HEK293 (cell line): ENCODE measurements at regions not wholly inside any gene's neighbourhood (a gene's known extent, or its start where the extent isn't known, plus 50 kb on each side); places are given as distances from the start of the nearest gene placed in this dataset.

Experiments used
- CTCF ChIP-seq: fragments of 450-650 bp; formaldehyde crosslinking; IDR thresholded peaks from 2 replicates; pipeline ENCODE4 v1.5.1; 2016; ENCODE audit warnings: missing biosample characterization, missing genetic modification characterization
- REST ChIP-seq: fragments of 450-650 bp; formaldehyde crosslinking; IDR thresholded peaks from 2 replicates; pipeline ENCODE4 v1.5.1; 2016; ENCODE audit warnings: missing biosample characterization, missing genetic modification characterization
- ZBTB20 ChIP-seq: fragments of 450-650 bp; formaldehyde crosslinking; IDR thresholded peaks from 2 replicates; pipeline ENCODE4 v1.5.1; 2016; ENCODE audit warnings: missing biosample characterization, missing genetic modification characterization
- ZNF140 ChIP-seq: fragments of 450-650 bp; formaldehyde crosslinking; IDR thresholded peaks from 2 replicates; pipeline ENCODE4 v1.5.1; 2016; ENCODE audit warnings: missing biosample characterization, missing genetic modification characterization
- ZNF155 ChIP-seq: fragments of 450-650 bp; formaldehyde crosslinking; IDR thresholded peaks from 2 replicates; pipeline ENCODE4 v1.5.1; 2016; ENCODE audit warnings: missing biosample characterization, missing genetic modification characterization
- ZNF184 ChIP-seq: fragments of 450-650 bp; IDR thresholded peaks from 2 replicates; pipeline ENCODE4 v1.5.1; 2018; ENCODE audit warnings: missing biosample characterization, mild to moderate bottlenecking, missing genetic modification characterization
- ZNF335 ChIP-seq: fragments of 450-650 bp; formaldehyde crosslinking; conservative IDR thresholded peaks from 2 replicates; pipeline ENCODE4 v1.5.1; 2016; ENCODE audit warnings: missing biosample characterization, missing genetic modification characterization
- ZNF518A ChIP-seq: fragments of 450-650 bp; formaldehyde crosslinking; conservative IDR thresholded peaks from 2 replicates; pipeline ENCODE4 v1.5.1; 2016; ENCODE audit warnings: low read depth, missing biosample characterization, missing genetic modification characterization
- ZNF768 ChIP-seq: fragments of 450-650 bp; formaldehyde crosslinking; IDR thresholded peaks from 2 replicates; pipeline ENCODE4 v1.5.1; 2018; ENCODE audit warnings: missing biosample characterization, mild to moderate bottlenecking, missing genetic modification characterization
- ZNF830 ChIP-seq: fragments of 450-650 bp; IDR thresholded peaks from 2 replicates; pipeline ENCODE4 v1.5.0; 2018; ENCODE audit warnings: missing biosample characterization, missing genetic modification characterization, low read depth, mild to moderate bottlenecking, moderate library complexity

DNA sequence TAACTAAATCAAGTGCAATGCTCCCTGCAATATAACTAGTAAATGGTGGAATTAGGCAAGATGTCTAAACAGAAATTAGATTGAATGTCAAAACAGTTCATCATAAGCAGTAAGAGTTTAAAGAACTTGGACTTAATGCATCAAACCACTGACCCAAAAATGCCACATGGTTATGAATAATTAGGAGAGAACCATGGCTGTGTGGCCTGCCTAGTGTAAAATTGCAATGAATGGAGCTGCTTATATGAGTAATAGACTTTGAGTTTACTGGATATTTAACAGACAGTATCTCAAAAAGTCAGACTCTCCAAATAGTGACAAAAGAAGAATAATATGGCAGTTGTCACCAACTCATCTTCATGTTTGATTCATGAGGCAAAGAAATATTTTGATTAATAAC, 101.6 kb upstream of the COL5A2 start:
- TF ChIP-seq CTCF (tag by site-specific recombination) (no peak), ZNF140 (no peak), ZNF830 (no peak), ZNF155 (tag by site-specific recombination) (no peak), REST (tag by site-specific recombination) (no peak), ZNF768 (tag by site-specific recombination) (no peak), ZNF335 (no peak), ZBTB20 (tag by site-specific recombination) (no peak), ZNF184 (tag by site-specific recombination) (no peak), ZNF518A (tag by site-specific recombination) (no peak)
